Loucy (cell line): ENCODE measurements at regions not wholly inside any gene's neighbourhood (a gene's known extent, or its start where the extent isn't known, plus 50 kb on each side); places are given as distances from the start of the nearest gene placed in this dataset.

Source experiments
- H2AFZ ChIP-seq: fragments of 200-600 bp; sonication (generic); 2 replicates; pipeline ENCODE4 v1.6.0; 2016; ENCODE audit warnings: antibody characterized with exemption, mild to moderate bottlenecking, low read length, moderate library complexity
- H3F3A ChIP-seq: fragments of 200-600 bp; 2 replicates; pipeline ENCODE4 v1.6.0; 2016; ENCODE audit warnings: antibody characterized with exemption, low read depth, mild to moderate bottlenecking
- H3K27me3 ChIP-seq: fragments of 200-600 bp; sonication (generic); 2 replicates; pipeline ENCODE4 v1.6.1; 2014; ENCODE audit warnings: low read length, mild to moderate bottlenecking; ENCODE audit not compliant: insufficient read depth, poor library complexity, severe bottlenecking
- H3K36me3 ChIP-seq: fragments of 200-600 bp; sonication (generic); 2 replicates; pipeline ENCODE4 v1.6.1; 2016; ENCODE audit warnings: low read length; ENCODE audit not compliant: insufficient read depth
- H3K4me1 ChIP-seq: fragments of 200-600 bp; sonication (generic); 2 replicates; pipeline ENCODE4 v1.5.1; 2014; ENCODE audit warnings: low read length, mild to moderate bottlenecking; ENCODE audit not compliant: insufficient read depth, poor library complexity, severe bottlenecking
- H3K4me2 ChIP-seq: fragments of 200-600 bp; sonication (generic); 2 replicates; pipeline ENCODE4 v1.6.0; 2014; ENCODE audit warnings: antibody characterized with exemption, low read length, low read depth, mild to moderate bottlenecking; ENCODE audit not compliant: poor library complexity, severe bottlenecking
- H3K4me3 ChIP-seq: fragments of 200-600 bp; sonication (generic); 2 replicates; pipeline ENCODE4 v1.5.1; 2014; ENCODE audit warnings: low read length, mild to moderate bottlenecking, mixed read lengths; ENCODE audit not compliant: poor library complexity, severe bottlenecking
- H3K79me2 ChIP-seq: fragments of 200-600 bp; sonication (generic); 2 replicates; pipeline ENCODE4 v1.6.1; 2014; ENCODE audit warnings: low read length; ENCODE audit not compliant: insufficient read depth
- H3K9ac ChIP-seq: fragments of 200-600 bp; sonication (generic); 2 replicates; pipeline ENCODE4 v1.6.0; 2014; ENCODE audit warnings: mild to moderate bottlenecking, low read depth, low read length, moderate library complexity; ENCODE audit not compliant: poor library complexity, severe bottlenecking
- H3K9me2 ChIP-seq: fragments of 200-600 bp; sonication (generic); replicated peaks from 2 replicates; pipeline ENCODE4 v1.6.1; 2016; ENCODE audit warnings: low read depth, low read length, mixed read lengths
- H3K9me3 ChIP-seq: fragments of 200-600 bp; sonication (generic); 2 replicates; pipeline ENCODE4 v1.6.1; 2014; ENCODE audit warnings: mild to moderate bottlenecking, antibody characterized with exemption, low read length, low read depth; ENCODE audit not compliant: insufficient read depth
- H4K20me1 ChIP-seq: fragments of 200-600 bp; sonication (generic); 2 replicates; pipeline ENCODE4 v1.6.0; 2014; ENCODE audit warnings: antibody characterized with exemption, low read length, mild to moderate bottlenecking; ENCODE audit not compliant: insufficient read depth, poor library complexity, severe bottlenecking
- CTCF ChIP-seq: fragments of 200-600 bp; sonication (generic); conservative IDR thresholded peaks from 2 replicates; pipeline ENCODE4 v1.5.1; 2014; ENCODE audit warnings: mild to moderate bottlenecking, antibody characterized with exemption, low read length
- EZH2phosphoT487 ChIP-seq: fragments of 200-600 bp; IDR thresholded peaks from 2 replicates; pipeline ENCODE4 v1.6.1; 2018; ENCODE audit warnings: antibody characterized with exemption, mild to moderate bottlenecking, moderate library complexity, borderline replicate concordance

GRCh38 chr10:106044503-106044902 lies 1120.0 kb downstream of the SORCS1 start:
- TF ChIP-seq CTCF (no peak), EZH2phosphoT487 (no peak)

GRCh38 chr10:106043863-106044262 lies 1120.6 kb downstream of the SORCS1 start:
- Histone ChIP-seq H3K9ac (no peak overlapping the region), H4K20me1 (no peaks in the 10 kb centered on the region), H3K4me1 (no peaks in the 10 kb centered on the region), H3K79me2 (no peaks in the 10 kb centered on the region), H3K36me3 (no peaks in the 10 kb centered on the region), H3K27me3 (no peaks in the 10 kb centered on the region), H3K4me3 (no peak overlapping the region), H3K4me2 (no peak overlapping the region), H3F3A (no peaks in the 10 kb centered on the region), H2AFZ (no peak overlapping the region), H3K9me2 (no peaks in the 10 kb centered on the region), H3K9me3 (no peaks in the 10 kb centered on the region)
- TF ChIP-seq CTCF (no peak), EZH2phosphoT487 (no peak)

More at GRCh38 chr10:106044503-106044902, 1120.0 kb downstream of the SORCS1 start:
- Histone ChIP-seq H3K79me2 (no peaks in the 10 kb centered on the region), H3K9me3 (no peaks in the 10 kb centered on the region), H2AFZ (no peak overlapping the region), H3K9ac (no peak overlapping the region), H3K4me2 (no peak overlapping the region), H4K20me1 (no peaks in the 10 kb centered on the region), H3K36me3 (no peaks in the 10 kb centered on the region), H3K9me2 (no peaks in the 10 kb centered on the region), H3F3A (no peaks in the 10 kb centered on the region), H3K27me3 (no peaks in the 10 kb centered on the region), H3K4me1 (no peaks in the 10 kb centered on the region), H3K4me3 (no peak overlapping the region)

- H3K9me3 ChIP-seq, result no peaks in the 10 kb centered on the region
- TF ChIP-seq EZH2phosphoT487, result no peak
- TF ChIP-seq CTCF, result no peak
- H3K9ac ChIP-seq, result no peak overlapping the region
- no peaks in the 10 kb centered on the region for H3F3A ChIP-seq
- no peaks in the 10 kb centered on the region for H3K36me3 ChIP-seq
- H3K4me2 ChIP-seq, result no peak overlapping the region
- no peaks in the 10 kb centered on the region for H4K20me1 ChIP-seq
- H3K4me1 ChIP-seq, result no peaks in the 10 kb centered on the region
- H3K9me2 ChIP-seq, result no peaks in the 10 kb centered on the region
- H2AFZ ChIP-seq, result no peak overlapping the region
- no peaks in the 10 kb centered on the region for H3K79me2 ChIP-seq
- H3K4me3 ChIP-seq, result no peak overlapping the region
- no peaks in the 10 kb centered on the region for H3K27me3 ChIP-seq
Measured at GRCh38 chr10:106038246-106038645, 1126.3 kb downstream of the SORCS1 start.
